ENCODE measurements at regions not wholly inside any gene's neighbourhood (a gene's known extent, or its start where the extent isn't known, plus 50 kb on each side); places are given as distances from the start of the nearest gene placed in this dataset.

DNA sequence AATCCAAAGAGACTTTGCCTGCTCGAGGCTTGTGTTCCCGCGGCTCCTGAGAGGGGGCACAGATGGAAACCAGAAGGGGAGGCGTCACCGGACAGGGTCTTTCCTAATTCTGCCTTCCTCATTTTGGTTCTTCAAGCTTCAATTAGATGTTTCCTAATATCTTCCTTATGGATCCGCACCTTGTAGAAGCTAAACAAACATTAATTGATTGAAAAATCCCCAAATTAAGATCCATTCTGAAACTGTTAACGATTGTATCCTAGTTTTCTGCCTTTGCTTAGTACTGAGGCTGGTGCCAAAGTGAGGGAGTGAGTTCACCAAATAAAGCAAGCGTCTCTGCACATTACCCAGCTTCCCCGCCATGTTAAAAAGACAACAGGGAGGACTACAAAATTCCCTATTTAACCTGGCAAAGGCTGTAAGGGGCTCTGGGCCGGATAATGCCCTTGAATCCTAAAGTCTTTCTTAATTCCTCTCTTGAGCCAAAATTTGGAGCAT is 123.2 kb downstream of the GPX5 start:
- TF ChIP-seq, protein P1, sequence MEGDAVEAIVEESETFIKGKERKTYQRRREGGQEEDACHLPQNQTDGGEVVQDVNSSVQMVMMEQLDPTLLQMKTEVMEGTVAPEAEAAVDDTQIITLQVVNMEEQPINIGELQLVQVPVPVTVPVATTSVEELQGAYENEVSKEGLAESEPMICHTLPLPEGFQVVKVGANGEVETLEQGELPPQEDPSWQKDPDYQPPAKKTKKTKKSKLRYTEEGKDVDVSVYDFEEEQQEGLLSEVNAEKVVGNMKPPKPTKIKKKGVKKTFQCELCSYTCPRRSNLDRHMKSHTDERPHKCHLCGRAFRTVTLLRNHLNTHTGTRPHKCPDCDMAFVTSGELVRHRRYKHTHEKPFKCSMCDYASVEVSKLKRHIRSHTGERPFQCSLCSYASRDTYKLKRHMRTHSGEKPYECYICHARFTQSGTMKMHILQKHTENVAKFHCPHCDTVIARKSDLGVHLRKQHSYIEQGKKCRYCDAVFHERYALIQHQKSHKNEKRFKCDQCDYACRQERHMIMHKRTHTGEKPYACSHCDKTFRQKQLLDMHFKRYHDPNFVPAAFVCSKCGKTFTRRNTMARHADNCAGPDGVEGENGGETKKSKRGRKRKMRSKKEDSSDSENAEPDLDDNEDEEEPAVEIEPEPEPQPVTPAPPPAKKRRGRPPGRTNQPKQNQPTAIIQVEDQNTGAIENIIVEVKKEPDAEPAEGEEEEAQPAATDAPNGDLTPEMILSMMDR (IDR thresholded peaks at IDR 0.05), result no peak
- Histone ChIP-seq H3K36me3 (no peaks in the 10 kb centered on the region), H3K9me3 (no peaks in the 10 kb centered on the region), H3K4me3 (peak overlapping the region; percentile 29 to 32), H3K27me3 (peaks cover 19 to 81% of the 10 kb centered on the region in 2 donors), H3K27ac (no peak overlapping the region), H3K4me1 (no peaks in the 10 kb centered on the region)
- ATAC-seq (no peak), DNase-seq (no peak)
- intact Hi-C loops (cut with DNase I), result no loop called here

DNA sequence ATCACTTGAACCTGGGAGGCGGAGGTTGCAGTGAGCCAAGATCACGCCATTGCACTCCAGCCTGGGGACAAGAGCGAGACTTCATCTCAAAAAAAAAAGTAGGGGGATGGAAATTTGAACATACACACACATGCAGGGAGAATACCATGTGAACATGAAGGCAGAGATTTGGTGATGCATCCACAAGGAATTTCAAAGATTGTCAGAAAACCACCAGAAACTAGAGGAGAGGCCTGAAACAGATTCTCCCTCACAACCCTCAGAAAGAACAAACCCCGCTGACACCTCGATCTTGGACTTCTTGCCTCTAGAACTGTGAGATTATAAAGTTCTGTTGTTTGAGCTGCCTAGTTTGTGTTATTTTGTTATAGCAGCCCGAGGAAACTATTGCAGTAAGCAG is 125.5 kb downstream of the GPX5 start:
- no peaks in the 10 kb centered on the region for H3K4me1 ChIP-seq
- no peaks in the 10 kb centered on the region for H3K36me3 ChIP-seq
- DNase-seq (no peak), ATAC-seq (no peak)
- peaks cover 23 to 82% of the 10 kb centered on the region in 2 donors for H3K27me3 ChIP-seq
- no peaks in the 10 kb centered on the region for H3K9me3 ChIP-seq
- TF ChIP-seq, protein P1 (IDR thresholded peaks at IDR 0.05), result no peak
- H3K4me3 ChIP-seq, result no peak overlapping the region
- intact Hi-C loops (cut with DNase I), result no loop called here
- no peak overlapping the region for H3K27ac ChIP-seq

DNA sequence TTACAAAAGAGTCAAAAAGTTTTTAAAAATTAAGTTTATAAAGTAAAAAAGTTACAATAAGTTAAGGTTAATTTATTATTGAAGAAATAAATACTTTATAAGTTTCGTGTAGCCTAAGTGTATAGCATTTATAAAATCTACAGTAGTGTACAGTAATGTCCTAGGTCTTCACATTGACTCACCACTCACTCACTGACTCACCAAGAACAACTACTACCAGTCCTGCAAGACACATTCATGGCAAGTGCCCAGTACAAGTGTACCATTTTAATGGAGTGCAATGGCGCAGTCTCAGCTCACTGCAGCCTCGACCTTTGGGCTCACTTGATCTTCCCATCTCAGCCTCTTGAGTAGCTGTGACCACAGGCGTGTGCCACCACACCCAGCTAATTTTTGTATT is 128.2 kb downstream of the GPX5 start:
- Histone ChIP-seq H3K9me3 (no peaks in the 10 kb centered on the region), H3K27me3 (peaks cover 28 to 82% of the 10 kb centered on the region in 2 donors), H3K36me3 (no peaks in the 10 kb centered on the region), H3K27ac (no peak overlapping the region), H3K4me1 (no peaks in the 10 kb centered on the region), H3K4me3 (no peak overlapping the region)
- DNase-seq (no peak), ATAC-seq (no peak)
- intact Hi-C loops (cut with DNase I), result no loop called here
- TF ChIP-seq, protein P1 (IDR thresholded peaks at IDR 0.05), result no peak

DNA sequence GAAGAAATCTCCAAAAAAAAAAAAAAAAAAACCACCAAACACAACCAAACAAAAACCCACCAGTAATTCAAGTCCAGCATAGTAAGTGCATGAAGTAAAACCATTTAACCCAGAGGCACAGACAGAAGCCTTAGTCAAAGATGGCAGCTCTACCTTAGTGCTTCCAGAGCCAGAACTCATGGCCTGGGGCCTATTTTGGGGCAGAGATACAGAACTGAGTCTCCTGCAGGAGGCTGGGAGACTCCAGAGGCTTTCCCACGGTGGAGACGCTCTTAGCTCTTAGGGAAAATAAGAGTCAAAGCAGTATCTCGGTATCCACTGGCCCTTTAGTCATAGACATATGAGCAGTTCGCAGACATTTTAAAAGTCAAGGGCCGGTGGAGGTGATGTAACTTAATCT is 129.5 kb downstream of the GPX5 start:
- peaks cover 25 to 82% of the 10 kb centered on the region in 2 donors for H3K27me3 ChIP-seq
- no peak overlapping the region for H3K27ac ChIP-seq
- H3K4me1 ChIP-seq, result no peaks in the 10 kb centered on the region
- DNase-seq (no peak), ATAC-seq (no peak)
- no peaks in the 10 kb centered on the region for H3K9me3 ChIP-seq
- TF ChIP-seq, protein P1 (IDR thresholded peaks at IDR 0.05), result no peak
- H3K36me3 ChIP-seq, result no peaks in the 10 kb centered on the region
- intact Hi-C loops (cut with DNase I), result no loop called here
- H3K4me3 ChIP-seq, result no peak overlapping the region

DNA sequence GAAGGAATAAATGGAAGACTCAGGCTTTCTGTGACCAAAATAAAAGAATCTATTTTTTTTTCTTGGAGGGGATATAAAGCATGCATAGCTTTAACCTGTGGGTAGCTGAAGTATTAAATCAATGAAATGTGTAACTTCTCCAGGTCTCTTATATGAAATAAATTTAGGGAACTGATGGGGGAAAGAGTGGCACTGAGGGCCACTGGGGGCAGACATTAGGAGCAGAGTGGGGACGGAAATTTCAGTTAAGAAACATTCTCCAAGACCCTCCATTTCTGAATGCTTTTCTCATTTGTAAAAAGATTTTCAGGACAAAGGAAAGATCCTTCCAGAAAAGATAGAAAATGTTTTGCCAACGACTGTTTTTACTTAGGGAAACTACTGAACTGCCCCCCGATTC is 131.0 kb downstream of the GPX5 start:
- no peak for ATAC-seq
- Histone ChIP-seq H3K4me1 (no peaks in the 10 kb centered on the region), H3K9me3 (no peaks in the 10 kb centered on the region), H3K36me3 (no peaks in the 10 kb centered on the region), H3K4me3 (no peak overlapping the region), H3K27ac (no peak overlapping the region), H3K27me3 (peaks cover 25 to 81% of the 10 kb centered on the region in 2 donors)
- no peak for DNase-seq
- TF ChIP-seq, protein P1 (IDR thresholded peaks at IDR 0.05), result no peak
- intact Hi-C loops (cut with DNase I), result no loop called here
